Astrocyte (in vitro differentiated cells and primary cell): ENCODE measurements at regions not wholly inside any gene's neighbourhood (a gene's known extent, or its start where the extent isn't known, plus 50 kb on each side); places are given as distances from the start of the nearest gene placed in this dataset.
A peak's percentile ranks its signal among the peaks of the same experiment; 100 is the strongest.
"Not testable (repeated sequence)": the region's sequence is repeated elsewhere in the genome, so short reads cannot be mapped to it uniquely, and the experiment has no call there.

Experiments
- DNase-seq: peaks from one replicate; pipeline ENCODE4 v3.0.0-alpha.2; 2010; ENCODE audit warnings: low read depth
- FAIRE-seq: peaks from 2 replicates; lab custom pipeline; 2011; peaks lifted over from hg19 to GRCh38; lab: Jason Lieb, UNC
- H2AFZ ChIP-seq: 2 replicates; pipeline ENCODE4 v1.6.0; 2012; ENCODE audit warnings: low read depth, low read length, inconsistent platforms
- H3K27ac ChIP-seq: 2 replicates; pipeline ENCODE4 v1.5.1; 2011; ENCODE audit warnings: low read depth, low read length, inconsistent platforms
- H3K27me3 ChIP-seq: 2 replicates; pipeline ENCODE4 v1.6.0; 2011; ENCODE audit warnings: low read length, inconsistent platforms; ENCODE audit not compliant: insufficient read depth
- H3K36me3 ChIP-seq: 2 replicates; pipeline ENCODE4 v1.5.1; 2011; ENCODE audit warnings: low read length, inconsistent platforms; ENCODE audit not compliant: insufficient read depth
- H3K4me1 ChIP-seq: 2 replicates; pipeline ENCODE4 v1.5.1; 2011; ENCODE audit warnings: low read length, inconsistent platforms; ENCODE audit not compliant: insufficient read depth
- H3K4me2 ChIP-seq: 2 replicates; pipeline ENCODE4 v1.6.0; 2012; ENCODE audit warnings: low read length, inconsistent platforms
- H3K4me3 ChIP-seq: 2 replicates; pipeline ENCODE4 v1.5.1; 2011; ENCODE audit warnings: low read depth, mild to moderate bottlenecking, low read length, inconsistent platforms; ENCODE audit not compliant: insufficient read depth
- H3K79me2 ChIP-seq: 2 replicates; pipeline ENCODE4 v1.6.0; 2012; ENCODE audit warnings: mild to moderate bottlenecking, low read length, inconsistent platforms; ENCODE audit not compliant: insufficient read depth
- H3K9ac ChIP-seq: 2 replicates; pipeline ENCODE4 v1.6.0; 2012; ENCODE audit warnings: mild to moderate bottlenecking, low read length, inconsistent platforms
- H3K9me3 ChIP-seq: 2 replicates; pipeline ENCODE4 v1.5.1; 2012; ENCODE audit warnings: low read depth, mild to moderate bottlenecking, low read length, inconsistent platforms; ENCODE audit not compliant: insufficient read depth
- H4K20me1 ChIP-seq: 2 replicates; pipeline ENCODE4 v1.6.0; 2012; ENCODE audit warnings: low read length, inconsistent platforms; ENCODE audit not compliant: insufficient read depth
- H3K27ac Mint-ChIP-seq: one replicate; pipeline ENCODE4 v1.8.0; 2021; ENCODE audit warnings: mild to moderate bottlenecking, mixed read lengths; ENCODE audit not compliant: unreplicated experiment
- H3K27me3 Mint-ChIP-seq: one replicate; pipeline ENCODE4 v1.8.0; 2021; ENCODE audit warnings: low read depth, mixed read lengths; ENCODE audit not compliant: unreplicated experiment
- H3K36me3 Mint-ChIP-seq: one replicate; pipeline ENCODE4 v1.8.0; 2021; ENCODE audit warnings: low read depth, mixed read lengths; ENCODE audit not compliant: unreplicated experiment
- H3K4me1 Mint-ChIP-seq: one replicate; pipeline ENCODE4 v1.8.0; 2021; ENCODE audit warnings: low read depth, mixed read lengths; ENCODE audit not compliant: unreplicated experiment
- H3K4me3 Mint-ChIP-seq: one replicate; pipeline ENCODE4 v1.8.0; 2021; ENCODE audit warnings: mild to moderate bottlenecking, moderate library complexity, mixed read lengths; ENCODE audit not compliant: unreplicated experiment
- H3K9me3 Mint-ChIP-seq: one replicate; pipeline ENCODE4 v1.8.0; 2021; ENCODE audit warnings: mild to moderate bottlenecking, mixed read lengths; ENCODE audit not compliant: unreplicated experiment

GRCh38 chr5:34190466-34190865, 147.5 kb upstream of the C1QTNF3 start:
- not testable (repeated sequence) for H3K4me1 Mint-ChIP-seq, H3K9me3 ChIP-seq, DNase-seq, H3K79me2 ChIP-seq, H3K4me2 ChIP-seq, H3K9ac ChIP-seq, H3K4me3 Mint-ChIP-seq, H3K27ac Mint-ChIP-seq, H3K4me1 ChIP-seq, FAIRE-seq, H4K20me1 ChIP-seq, H3K27me3 ChIP-seq, H3K36me3 ChIP-seq, H2AFZ ChIP-seq, H3K4me3 ChIP-seq, H3K27ac ChIP-seq, H3K27me3 Mint-ChIP-seq
- H3K36me3 Mint-ChIP-seq: peaks cover 35% of the 10 kb centered on the region
- peaks cover 11% of the 10 kb centered on the region for H3K9me3 Mint-ChIP-seq

GRCh38 chr5:34191279-34191744, 148.3 kb upstream of the C1QTNF3 start:
- H3K4me1 Mint-ChIP-seq, H3K27me3 Mint-ChIP-seq, H3K4me2 ChIP-seq, H3K4me3 ChIP-seq, DNase-seq, H2AFZ ChIP-seq, H3K79me2 ChIP-seq, H3K9me3 ChIP-seq, H3K27ac Mint-ChIP-seq, H3K36me3 ChIP-seq, H4K20me1 ChIP-seq, H3K9ac ChIP-seq, H3K4me1 ChIP-seq, H3K27me3 ChIP-seq, FAIRE-seq, H3K27ac ChIP-seq, H3K4me3 Mint-ChIP-seq: not testable (repeated sequence)
- Mint-ChIP-seq H3K36me3 (peaks cover 35% of the 10 kb centered on the region), H3K9me3 (peaks cover 11% of the 10 kb centered on the region)

GRCh38 chr5:34192064-34192922, 149.3 kb upstream of the C1QTNF3 start:
- H3K36me3 Mint-ChIP-seq: peaks cover 33% of the 10 kb centered on the region
- H3K36me3 ChIP-seq, H3K4me1 ChIP-seq, H3K4me3 ChIP-seq, H3K9ac ChIP-seq, H3K4me2 ChIP-seq, H4K20me1 ChIP-seq, H3K9me3 ChIP-seq, H2AFZ ChIP-seq, H3K27ac ChIP-seq, FAIRE-seq, H3K27me3 ChIP-seq, DNase-seq, H3K4me3 Mint-ChIP-seq, H3K79me2 ChIP-seq, H3K27me3 Mint-ChIP-seq, H3K4me1 Mint-ChIP-seq: not testable (repeated sequence)
- peak overlapping the region; percentile 43 for H3K27ac Mint-ChIP-seq
- H3K9me3 Mint-ChIP-seq: peaks cover 11% of the 10 kb centered on the region

- not testable (repeated sequence) for H3K27ac Mint-ChIP-seq, DNase-seq, H3K27me3 ChIP-seq, H2AFZ ChIP-seq, H3K36me3 ChIP-seq, H3K4me1 ChIP-seq, H3K4me3 Mint-ChIP-seq, H3K9me3 ChIP-seq, H3K4me3 ChIP-seq, H3K4me2 ChIP-seq, H3K27ac ChIP-seq, FAIRE-seq, H3K27me3 Mint-ChIP-seq, H3K9ac ChIP-seq, H3K79me2 ChIP-seq, H4K20me1 ChIP-seq, H3K4me1 Mint-ChIP-seq
- Mint-ChIP-seq H3K36me3 (peaks cover 33% of the 10 kb centered on the region), H3K9me3 (peaks cover 11% of the 10 kb centered on the region)
Observed at GRCh38 chr5:34192923-34193262, 149.9 kb upstream of the C1QTNF3 start.

GRCh38 chr5:34193297-34193696, 150.3 kb upstream of the C1QTNF3 start:
- H3K27ac Mint-ChIP-seq, H3K4me1 ChIP-seq, H3K9ac ChIP-seq, DNase-seq, H3K27ac ChIP-seq, H3K4me3 Mint-ChIP-seq, H3K27me3 ChIP-seq, H3K4me1 Mint-ChIP-seq, H3K4me2 ChIP-seq, H4K20me1 ChIP-seq, H3K4me3 ChIP-seq, H3K36me3 ChIP-seq, H3K9me3 ChIP-seq, H3K27me3 Mint-ChIP-seq, H2AFZ ChIP-seq, H3K79me2 ChIP-seq, FAIRE-seq: not testable (repeated sequence)
- peaks cover 11% of the 10 kb centered on the region for H3K9me3 Mint-ChIP-seq
- H3K36me3 Mint-ChIP-seq: peaks cover 31% of the 10 kb centered on the region

GRCh38 chr5:34193804-34194203, 150.8 kb upstream of the C1QTNF3 start:
- not testable (repeated sequence) for H3K9ac ChIP-seq, H3K4me1 Mint-ChIP-seq, H4K20me1 ChIP-seq, H3K79me2 ChIP-seq, FAIRE-seq, H3K27me3 Mint-ChIP-seq, H3K4me1 ChIP-seq, H3K9me3 ChIP-seq, H3K27ac ChIP-seq, H3K4me2 ChIP-seq, H3K4me3 ChIP-seq, H3K4me3 Mint-ChIP-seq, DNase-seq, H2AFZ ChIP-seq, H3K27ac Mint-ChIP-seq, H3K27me3 ChIP-seq, H3K36me3 ChIP-seq
- Mint-ChIP-seq H3K36me3 (peaks cover 31% of the 10 kb centered on the region), H3K9me3 (peaks cover 11% of the 10 kb centered on the region)
